ENCODE measurements at regions not wholly inside any gene's neighbourhood (a gene's known extent, or its start where the extent isn't known, plus 50 kb on each side); places are given as distances from the start of the nearest gene placed in this dataset.

GRCh38 chr4:45745741-45746140, 378.1 kb downstream of the GABRG1 start:
- DNase-seq (ENCODE audit: insufficient read length, low spot score) = no peak
- FAIRE-seq = no peak
- TF ChIP-seq POLR2A (IDR thresholded peaks at IDR 0.05; ENCODE audit: low read depth, low read length) = no peak

GRCh38 chr4:45741897-45742296, 382.0 kb downstream of the GABRG1 start:
- no peak for FAIRE-seq
- DNase-seq (ENCODE audit: insufficient read length, low spot score) = no peak

GRCh38 chr4:45732161-45732560, 391.7 kb downstream of the GABRG1 start:
- no peak for TF ChIP-seq POLR2A (IDR thresholded peaks at IDR 0.05; ENCODE audit: low read depth, low read length)
- no peak for DNase-seq (ENCODE audit: insufficient read length, low spot score)
- FAIRE-seq = no peak

More at GRCh38 chr4:45741897-45742296, 382.0 kb downstream of the GABRG1 start:
- TF ChIP-seq POLR2A (IDR thresholded peaks at IDR 0.05; ENCODE audit: low read depth, low read length) = no peak

GRCh38 chr4:45716093-45716492, 407.8 kb downstream of the GABRG1 start:
- DNase-seq (ENCODE audit: insufficient read length, low spot score) = no peak
- FAIRE-seq = no peak
- TF ChIP-seq POLR2A (IDR thresholded peaks at IDR 0.05; ENCODE audit: low read depth, low read length) = no peak

- DNase-seq (ENCODE audit: insufficient read length, low spot score) (no peak), FAIRE-seq (no peak)
- no peak for TF ChIP-seq POLR2A (IDR thresholded peaks at IDR 0.05; ENCODE audit: low read depth, low read length)
Measured at GRCh38 chr4:45713996-45714395, 409.9 kb downstream of the GABRG1 start.

- FAIRE-seq (no peak), DNase-seq (ENCODE audit: insufficient read length, low spot score) (no peak)
- TF ChIP-seq POLR2A (IDR thresholded peaks at IDR 0.05; ENCODE audit: low read depth, low read length) = no peak
Measured at GRCh38 chr4:45701621-45702020, 422.2 kb downstream of the GABRG1 start.

- no peak for FAIRE-seq
- no peak for TF ChIP-seq POLR2A (IDR thresholded peaks at IDR 0.05; ENCODE audit: low read depth, low read length)
- no peak for DNase-seq (ENCODE audit: insufficient read length, low spot score)
Measured at GRCh38 chr4:45693746-45694145, 430.1 kb downstream of the GABRG1 start.

GRCh38 chr4:45692131-45692735, 431.6 kb downstream of the GABRG1 start:
- TF ChIP-seq POLR2A (IDR thresholded peaks at IDR 0.05; ENCODE audit: low read depth, low read length) = no peak
- FAIRE-seq (no peak), DNase-seq (ENCODE audit: insufficient read length, low spot score) (no peak)

- TF ChIP-seq POLR2A (IDR thresholded peaks at IDR 0.05; ENCODE audit: low read depth, low read length) = no peak
- DNase-seq (ENCODE audit: insufficient read length, low spot score) (no peak), FAIRE-seq (no peak)
Measured at GRCh38 chr4:45688341-45688740, 435.5 kb downstream of the GABRG1 start.

- FAIRE-seq (no peak), DNase-seq (ENCODE audit: insufficient read length, low spot score) (no peak)
- no peak for TF ChIP-seq POLR2A (IDR thresholded peaks at IDR 0.05; ENCODE audit: low read depth, low read length)
Measured at GRCh38 chr4:45679411-45679810, 444.4 kb downstream of the GABRG1 start.

- DNase-seq (ENCODE audit: insufficient read length, low spot score) (no peak), FAIRE-seq (no peak)
- TF ChIP-seq POLR2A (IDR thresholded peaks at IDR 0.05; ENCODE audit: low read depth, low read length) = no peak
Measured at GRCh38 chr4:45668128-45668527, 455.7 kb downstream of the GABRG1 start.

- no peak for TF ChIP-seq POLR2A (IDR thresholded peaks at IDR 0.05; ENCODE audit: low read depth, low read length)
- no peak for DNase-seq (ENCODE audit: insufficient read length, low spot score)
- no peak for FAIRE-seq
Measured at GRCh38 chr4:45663628-45664081, 460.2 kb downstream of the GABRG1 start.

GRCh38 chr4:45663003-45663402, 460.9 kb downstream of the GABRG1 start:
- FAIRE-seq (no peak), DNase-seq (ENCODE audit: insufficient read length, low spot score) (no peak)
- TF ChIP-seq POLR2A (IDR thresholded peaks at IDR 0.05; ENCODE audit: low read depth, low read length) = no peak

GRCh38 chr4:45661893-45662292, 462.0 kb downstream of the GABRG1 start:
- no peak for TF ChIP-seq POLR2A (IDR thresholded peaks at IDR 0.05; ENCODE audit: low read depth, low read length)
- no peak for FAIRE-seq

GRCh38 chr4:45650545-45650944, 473.3 kb downstream of the GABRG1 start:
- DNase-seq (ENCODE audit: insufficient read length, low spot score) (no peak), FAIRE-seq (no peak)
- TF ChIP-seq POLR2A (IDR thresholded peaks at IDR 0.05; ENCODE audit: low read depth, low read length) = no peak

More at GRCh38 chr4:45661893-45662292, 462.0 kb downstream of the GABRG1 start:
- no peak for DNase-seq (ENCODE audit: insufficient read length, low spot score)

GRCh38 chr4:45648846-45649245, 475.0 kb downstream of the GABRG1 start:
- no peak for TF ChIP-seq POLR2A (IDR thresholded peaks at IDR 0.05; ENCODE audit: low read depth, low read length)
- FAIRE-seq (no peak), DNase-seq (ENCODE audit: insufficient read length, low spot score) (no peak)

All from H54 (cell line).